KOPT-K1 (cell line): ENCODE measurements at regions not wholly inside any gene's neighbourhood (a gene's known extent, or its start where the extent isn't known, plus 50 kb on each side); places are given as distances from the start of the nearest gene placed in this dataset.

Experiments
- H3K27ac ChIP-seq: fragments of 200-600 bp; sonication (generic); 2 replicates; pipeline ENCODE4 v1.5.1; 2016; ENCODE audit warnings: antibody characterized with exemption, mild to moderate bottlenecking, low read depth, low read length; ENCODE audit not compliant: poor library complexity, severe bottlenecking
- H3K36me3 ChIP-seq: fragments of 200-600 bp; sonication (generic); 2 replicates; pipeline ENCODE4 v1.5.1; 2017; ENCODE audit warnings: antibody characterized with exemption, mild to moderate bottlenecking, low read length, moderate library complexity; ENCODE audit not compliant: insufficient read depth
- H3K9me3 ChIP-seq: fragments of 200-600 bp; sonication (generic); 2 replicates; pipeline ENCODE4 v1.5.1; 2017; ENCODE audit warnings: antibody characterized with exemption, low read length, mild to moderate bottlenecking; ENCODE audit not compliant: insufficient read depth, poor library complexity, severe bottlenecking

GRCh38 chr6:33936886-33937285 lies 133.1 kb upstream of the MLN start:
- no peaks in the 10 kb centered on the region for H3K36me3 ChIP-seq
- no peaks in the 10 kb centered on the region for H3K9me3 ChIP-seq
- peak overlapping the region; percentile 42 for H3K27ac ChIP-seq

GRCh38 chr6:33935439-33936080 lies 131.8 kb upstream of the MLN start:
- no peaks in the 10 kb centered on the region for H3K36me3 ChIP-seq
- H3K27ac ChIP-seq, result peak overlapping the region; percentile 42
- H3K9me3 ChIP-seq, result no peaks in the 10 kb centered on the region

- no peaks in the 10 kb centered on the region for H3K9me3 ChIP-seq
- H3K27ac ChIP-seq, result no peak overlapping the region
- no peaks in the 10 kb centered on the region for H3K36me3 ChIP-seq
Measured at GRCh38 chr6:33934731-33935270, 131.0 kb upstream of the MLN start.

DNA sequence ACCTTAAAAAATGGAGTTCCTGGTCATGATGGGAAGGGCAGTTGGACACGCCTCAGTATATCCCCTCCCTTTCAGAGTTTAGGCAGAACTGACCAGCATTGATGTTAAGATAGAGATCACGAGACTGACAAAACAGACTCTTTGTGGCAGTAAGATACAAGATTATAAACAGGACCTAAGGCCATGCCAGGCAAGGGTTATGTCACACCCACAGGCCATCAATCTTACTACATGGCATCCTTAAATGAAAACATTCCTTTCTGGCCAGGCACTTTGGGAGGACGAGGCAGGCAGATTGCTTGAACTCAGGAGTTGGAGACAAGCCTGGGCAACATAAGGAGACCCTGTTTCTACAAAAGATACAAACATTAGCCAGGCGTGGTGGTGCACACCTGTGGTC lies 129.3 kb upstream of the MLN start:
- Histone ChIP-seq H3K27ac (no peak overlapping the region), H3K9me3 (no peaks in the 10 kb centered on the region), H3K36me3 (no peaks in the 10 kb centered on the region)

DNA sequence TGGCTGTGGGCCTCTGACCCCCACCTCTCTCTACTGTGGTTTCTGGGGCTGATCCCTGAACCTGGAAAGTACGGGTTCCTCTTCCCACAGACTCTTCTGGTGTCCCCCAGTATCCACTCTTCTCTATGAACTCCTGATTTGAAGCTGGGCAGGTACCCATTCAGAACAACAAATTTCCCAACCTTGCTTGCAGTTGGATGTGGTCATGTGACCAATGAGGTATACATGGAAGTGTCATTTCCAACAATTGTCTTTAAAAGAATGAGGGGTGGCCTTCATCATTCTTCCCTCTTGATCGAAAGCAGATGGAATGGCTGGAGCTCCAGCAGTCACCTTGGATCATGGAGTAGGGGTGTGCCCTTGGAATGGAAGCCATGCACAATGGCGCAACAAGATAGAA lies 128.0 kb upstream of the MLN start:
- Histone ChIP-seq H3K9me3 (no peaks in the 10 kb centered on the region), H3K27ac (no peak overlapping the region), H3K36me3 (no peaks in the 10 kb centered on the region)

GRCh38 chr6:33929575-33930288 lies 125.9 kb upstream of the MLN start:
- Histone ChIP-seq H3K36me3 (no peaks in the 10 kb centered on the region), H3K9me3 (no peaks in the 10 kb centered on the region), H3K27ac (no peak overlapping the region)

DNA sequence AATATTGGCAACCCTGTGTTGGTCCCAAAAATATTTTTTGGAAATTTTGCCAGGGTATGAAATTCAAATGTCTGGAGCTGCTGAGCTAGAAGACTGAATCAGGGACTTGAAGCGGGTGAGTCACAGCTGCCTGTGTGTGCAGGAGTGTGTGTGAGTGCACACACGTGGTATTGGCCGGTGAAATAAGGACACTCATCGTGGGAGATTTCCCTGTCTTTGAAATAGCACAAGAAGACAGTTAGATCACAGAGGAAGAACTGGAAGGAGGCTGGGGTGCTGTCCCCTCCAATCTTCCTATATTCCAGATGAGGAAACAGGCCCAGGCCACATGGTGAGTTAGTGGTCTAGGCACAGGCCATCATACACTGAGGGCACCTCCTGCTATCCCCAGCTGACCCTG lies 123.8 kb upstream of the MLN start:
- no peaks in the 10 kb centered on the region for H3K36me3 ChIP-seq
- H3K27ac ChIP-seq, result no peak overlapping the region

GRCh38 chr6:33927112-33927511 lies 123.3 kb upstream of the MLN start:
- H3K36me3 ChIP-seq, result no peaks in the 10 kb centered on the region
- no peaks in the 10 kb centered on the region for H3K9me3 ChIP-seq
- H3K27ac ChIP-seq, result no peak overlapping the region

More for the DNA sequence above, 123.8 kb upstream of the MLN start:
- H3K9me3 ChIP-seq, result no peaks in the 10 kb centered on the region

- Histone ChIP-seq H3K9me3 (no peaks in the 10 kb centered on the region), H3K27ac (no peak overlapping the region), H3K36me3 (no peaks in the 10 kb centered on the region)
Measured at GRCh38 chr6:33926451-33926850, 122.6 kb upstream of the MLN start.

DNA sequence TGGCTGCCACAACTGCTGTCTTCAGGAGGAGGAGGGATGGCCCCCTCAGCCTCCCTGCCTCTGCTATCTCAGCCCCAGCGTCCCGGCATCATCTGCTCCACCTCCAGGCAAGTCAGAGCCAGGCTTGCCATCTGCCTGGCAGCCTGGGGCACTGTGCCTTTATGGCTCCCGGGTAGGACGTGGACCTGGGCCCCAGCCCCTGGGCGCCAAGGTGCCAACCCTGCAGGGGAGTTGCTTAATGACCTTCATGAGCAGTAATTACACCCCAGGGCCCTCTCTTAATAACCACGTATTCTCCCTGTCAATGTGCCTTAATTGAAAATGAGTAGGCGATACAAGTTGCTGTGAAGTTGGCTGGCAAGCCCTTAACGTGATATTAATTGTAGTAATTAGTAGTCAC lies 122.1 kb upstream of the MLN start:
- no peak overlapping the region for H3K27ac ChIP-seq

GRCh38 chr6:33925210-33925609 lies 121.4 kb upstream of the MLN start:
- Histone ChIP-seq H3K9me3 (no peaks in the 10 kb centered on the region), H3K36me3 (no peaks in the 10 kb centered on the region), H3K27ac (no peak overlapping the region)

More for the DNA sequence above, 122.1 kb upstream of the MLN start:
- H3K36me3 ChIP-seq, result no peaks in the 10 kb centered on the region
- H3K9me3 ChIP-seq, result no peaks in the 10 kb centered on the region

DNA sequence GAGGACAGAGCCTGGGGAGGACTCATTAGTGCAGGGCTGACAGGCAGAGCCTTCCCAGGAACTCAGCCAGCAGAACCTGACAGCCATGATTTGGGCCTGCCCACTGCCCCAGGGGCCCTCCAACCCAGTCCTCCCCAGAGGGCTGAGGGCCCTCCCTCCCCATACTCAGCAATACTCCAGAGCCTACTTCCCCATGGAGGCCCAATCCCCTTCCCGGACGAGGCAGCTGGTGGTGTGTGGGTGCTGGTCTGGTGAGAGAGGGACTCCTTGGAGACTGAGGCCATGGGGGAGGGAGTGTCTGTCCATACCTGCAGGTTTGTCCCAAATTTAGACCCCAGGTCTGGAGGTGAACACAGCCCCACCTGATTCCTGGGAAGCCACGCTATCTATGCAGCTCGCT lies 120.9 kb upstream of the MLN start:
- Histone ChIP-seq H3K27ac (no peak overlapping the region), H3K9me3 (no peaks in the 10 kb centered on the region)

GRCh38 chr6:33923857-33924514 lies 120.2 kb upstream of the MLN start:
- H3K27ac ChIP-seq, result peak overlapping the region; percentile 32
- H3K9me3 ChIP-seq, result no peaks in the 10 kb centered on the region
- no peaks in the 10 kb centered on the region for H3K36me3 ChIP-seq

More for the DNA sequence above, 120.9 kb upstream of the MLN start:
- H3K36me3 ChIP-seq, result no peaks in the 10 kb centered on the region

GRCh38 chr6:33921745-33922144 lies 117.9 kb upstream of the MLN start:
- Histone ChIP-seq H3K27ac (no peak overlapping the region), H3K9me3 (no peaks in the 10 kb centered on the region), H3K36me3 (no peaks in the 10 kb centered on the region)

DNA sequence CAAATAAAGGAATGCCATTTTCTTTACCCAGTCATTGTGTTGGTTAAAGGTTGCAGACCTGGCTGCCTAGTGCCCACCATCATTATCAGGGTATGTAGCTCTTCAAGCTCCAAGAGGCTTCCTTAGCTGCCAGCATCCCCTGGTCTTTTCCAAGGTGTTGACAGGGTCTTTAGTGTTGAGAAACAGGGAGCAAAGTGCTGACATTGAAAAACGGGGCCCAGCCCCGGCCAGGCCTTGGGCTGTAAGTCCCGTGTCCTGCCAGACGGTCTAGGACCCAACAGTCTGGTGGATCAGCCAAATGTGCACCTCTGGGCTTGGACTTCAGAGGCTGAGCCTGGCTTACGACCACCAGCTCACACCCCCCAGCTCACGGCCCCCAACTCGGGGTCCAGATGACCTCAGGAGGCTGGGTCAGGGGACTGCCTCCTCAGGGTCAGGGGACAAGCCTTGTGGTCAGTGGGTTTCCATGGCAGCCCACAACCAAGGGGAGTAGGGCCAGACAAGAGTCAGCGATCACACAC lies 114.4 kb upstream of the MLN start:
- H3K9me3 ChIP-seq, result no peaks in the 10 kb centered on the region
- H3K27ac ChIP-seq, result no peak overlapping the region
- H3K36me3 ChIP-seq, result no peaks in the 10 kb centered on the region
